Testis (tissue), 2 donors: ENCODE measurements at regions not wholly inside any gene's neighbourhood (a gene's known extent, or its start where the extent isn't known, plus 50 kb on each side); places are given as distances from the start of the nearest gene placed in this dataset.

Experiments
- DNase-seq: peaks from one replicate; pipeline ENCODE4 v3.0.0-alpha.2; 2019
- H3K27ac ChIP-seq, 2 donors: fragments of 200-600 bp; sonication (generic); one replicate each; pipeline ENCODE4 v1.5.1; 2019
- H3K27me3 ChIP-seq: fragments of 200-600 bp; sonication (generic); one replicate; pipeline ENCODE4 v1.5.1; 2019
- H3K36me3 ChIP-seq: fragments of 200-600 bp; sonication (generic); one replicate; pipeline ENCODE4 v1.5.1; 2017; ENCODE audit warnings: low read depth; ENCODE audit errors: missing control alignments
- H3K4me1 ChIP-seq: fragments of 200-600 bp; sonication (generic); one replicate; pipeline ENCODE4 v1.5.1; 2019
- H3K4me3 ChIP-seq, 2 donors: fragments of 200-600 bp; sonication (generic); one replicate each; pipeline ENCODE4 v1.5.1; 2017 to 2019
- H3K9me3 ChIP-seq: fragments of 200-600 bp; sonication (generic); one replicate; pipeline ENCODE4 v1.5.1; 2017
- CTCF ChIP-seq, 3 experiments: fragments of 450-650 bp in 2 of 3; fragments of 200-600 bp in 1 of 3; sonication (generic) in 1 of 3; IDR thresholded peaks; one replicate each; pipeline ENCODE4 v1.5.1; 2016 to 2019; ENCODE audit warnings: antibody characterized with exemption in 3 of 3, mild to moderate bottlenecking in 2 of 3, moderate library complexity in 1 of 3
- POLR2A ChIP-seq: fragments of 450-650 bp; IDR thresholded peaks from one replicate; pipeline ENCODE4 v1.6.1; 2017; ENCODE audit warnings: antibody characterized with exemption, mild to moderate bottlenecking, moderate library complexity
- WGBS, 2 donors: methylation state at CpG; one replicate each; pipeline ENCODE4 v1.1.5; 2018; 5-methylcytosine and 5-hydroxymethylcytosine counted together
- intact Hi-C: fragments of 100-400 bp; cut with DNase I; formaldehyde crosslinking; loops from one replicate; pipeline ENCODE4 v1.15.1; 2023; ENCODE audit warnings: low total_unique reads

- H3K27me3 ChIP-seq = no peaks in the 10 kb centered on the region
- TF ChIP-seq CTCF (IDR thresholded peaks at IDR 0.05) (no peak), POLR2A (no peak)
- H3K36me3 ChIP-seq = no peaks in the 10 kb centered on the region
- no peak overlapping the region for H3K4me3 ChIP-seq
- intact Hi-C loops = no loop called here
- no peak for DNase-seq
- no peaks in the 10 kb centered on the region for H3K9me3 ChIP-seq
- no peak overlapping the region for H3K27ac ChIP-seq
- WGBS, 2 donors = 90 to 91% methylated on average over 2 of the region's 2 CpGs
- H3K4me1 ChIP-seq = no peaks in the 10 kb centered on the region
Observed at GRCh38 chr3:68025189-68025588, 370.8 kb upstream of the SUCLG2 start.

DNA sequence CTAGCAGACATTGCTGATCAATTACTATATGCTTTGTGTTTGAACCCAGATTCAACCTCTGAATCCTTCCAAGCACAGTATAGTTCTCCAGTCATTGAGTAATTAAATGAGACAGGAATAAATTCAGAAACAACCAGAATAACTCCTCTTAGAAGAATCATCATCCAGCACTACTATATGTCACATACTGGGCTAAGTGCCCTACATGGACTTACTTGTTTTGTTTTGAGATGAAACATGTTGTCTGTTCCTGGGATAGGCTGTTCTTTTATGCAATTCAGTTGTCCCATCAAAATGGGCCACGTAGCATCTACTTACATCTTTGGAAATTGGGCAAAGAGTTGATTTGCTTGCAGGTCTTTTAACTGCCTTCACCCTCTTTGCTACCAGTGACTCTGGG, 365.5 kb upstream of the SUCLG2 start:
- Histone ChIP-seq H3K9me3 (no peaks in the 10 kb centered on the region), H3K36me3 (no peaks in the 10 kb centered on the region), H3K4me1 (no peaks in the 10 kb centered on the region), H3K27ac (no peak overlapping the region), H3K27me3 (no peaks in the 10 kb centered on the region), H3K4me3 (no peak overlapping the region)
- no peak for DNase-seq
- intact Hi-C loops = no loop called here
- 89 to 92% methylated on average over 1 of the region's 1 CpG for WGBS, 2 donors
- TF ChIP-seq CTCF (IDR thresholded peaks at IDR 0.05) (no peak), POLR2A (no peak)

- Histone ChIP-seq H3K4me3 (no peak overlapping the region), H3K27me3 (no peaks in the 10 kb centered on the region), H3K27ac (no peak overlapping the region), H3K4me1 (no peaks in the 10 kb centered on the region), H3K9me3 (no peaks in the 10 kb centered on the region), H3K36me3 (no peaks in the 10 kb centered on the region)
- no peak for DNase-seq
- WGBS, 2 donors = 97 to 100% methylated on average over 1 of the region's 1 CpG
- TF ChIP-seq CTCF (IDR thresholded peaks at IDR 0.05) (no peak), POLR2A (no peak)
- intact Hi-C loops = no loop called here
Observed at GRCh38 chr3:68018275-68018674, 363.9 kb upstream of the SUCLG2 start.

- Histone ChIP-seq H3K27ac (no peak overlapping the region), H3K4me1 (no peaks in the 10 kb centered on the region), H3K9me3 (no peaks in the 10 kb centered on the region), H3K4me3 (no peak overlapping the region), H3K27me3 (no peaks in the 10 kb centered on the region), H3K36me3 (no peaks in the 10 kb centered on the region)
- intact Hi-C loops = no loop called here
- WGBS, 2 donors = 91 to 94% methylated on average over 3 of the region's 3 CpGs
- no peak for TF ChIP-seq CTCF (IDR thresholded peaks at IDR 0.05)
- no peak for TF ChIP-seq POLR2A
- DNase-seq = no peak
Observed at GRCh38 chr3:68017069-68017468, 362.7 kb upstream of the SUCLG2 start.

DNA sequence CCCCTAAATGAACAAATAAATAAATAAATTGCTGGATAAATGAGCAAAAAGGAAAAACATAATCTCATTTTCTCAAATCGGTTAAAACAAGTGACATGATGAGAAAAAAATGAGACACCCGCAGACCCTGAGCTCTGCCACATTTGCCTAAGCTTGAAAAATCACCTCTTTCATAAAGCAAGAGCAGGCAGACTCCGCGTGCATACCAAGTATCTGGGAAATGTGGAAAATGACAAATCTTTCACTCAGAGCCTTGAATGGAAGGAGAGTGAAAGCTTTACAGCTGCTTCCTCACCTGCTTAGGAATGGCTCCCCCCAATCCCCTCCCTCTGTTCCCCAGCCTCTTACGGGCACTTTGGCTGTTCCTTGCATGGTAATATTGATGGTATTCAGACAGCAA, 355.5 kb upstream of the SUCLG2 start:
- WGBS, 2 donors = 67 to 78% methylated on average over 5 of the region's 5 CpGs
- no peaks in the 10 kb centered on the region for H3K9me3 ChIP-seq
- H3K4me3 ChIP-seq = no peak overlapping the region
- H3K4me1 ChIP-seq = no peaks in the 10 kb centered on the region
- DNase-seq = no peak
- no peak overlapping the region for H3K27ac ChIP-seq
- TF ChIP-seq CTCF (IDR thresholded peaks at IDR 0.05) (no peak), POLR2A (no peak)
- intact Hi-C loops = no loop called here
- H3K27me3 ChIP-seq = no peaks in the 10 kb centered on the region
- H3K36me3 ChIP-seq = no peaks in the 10 kb centered on the region
